Right kidney (tissue), 1 donor: ENCODE measurements at regions not wholly inside any gene's neighbourhood (a gene's known extent, or its start where the extent isn't known, plus 50 kb on each side); places are given as distances from the start of the nearest gene placed in this dataset.

ENCODE experiments used
- DNase-seq: peaks from one replicate; pipeline ENCODE4 v3.0.0-alpha.2; 2016

DNA sequence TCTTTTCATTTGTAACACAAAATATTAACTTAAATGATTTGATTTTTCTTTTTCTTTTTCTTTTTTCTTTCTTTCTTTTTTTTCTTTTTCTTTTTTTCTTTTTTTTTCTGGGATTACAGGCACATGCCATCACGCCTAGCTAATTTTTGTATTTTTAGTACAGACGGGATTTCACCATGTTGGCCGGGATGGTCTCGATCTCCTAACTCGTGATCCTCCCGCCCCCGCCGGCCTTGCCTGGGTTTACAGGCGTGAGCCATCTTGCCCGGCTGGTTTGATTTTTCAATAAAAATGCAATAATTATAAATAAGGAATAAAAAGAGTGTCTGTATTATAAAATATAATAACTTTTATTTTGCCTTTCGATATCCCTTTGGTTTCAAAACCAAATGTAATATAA, 146.7 kb upstream of the RGS18 start:
- DNase-seq: no peak

DNA sequence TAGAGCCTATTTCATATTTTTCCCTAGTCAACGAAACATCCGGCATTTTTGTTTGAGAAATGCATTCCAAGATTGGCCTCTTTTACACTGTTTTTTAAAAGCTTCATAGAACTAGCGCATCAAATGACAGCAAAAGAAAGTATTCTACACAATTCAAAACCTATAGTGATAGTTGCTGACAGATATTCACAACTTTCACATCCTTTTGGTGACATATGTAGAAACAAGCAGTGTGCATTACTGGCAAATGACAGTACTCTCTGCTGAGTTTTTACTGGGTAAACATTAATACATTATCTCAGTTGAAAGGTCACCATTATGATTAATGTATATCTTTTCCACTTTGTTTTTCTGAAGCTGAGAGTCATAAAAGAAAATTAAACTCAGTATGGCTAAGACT, 135.4 kb upstream of the RGS18 start:
- no peak for DNase-seq

DNA sequence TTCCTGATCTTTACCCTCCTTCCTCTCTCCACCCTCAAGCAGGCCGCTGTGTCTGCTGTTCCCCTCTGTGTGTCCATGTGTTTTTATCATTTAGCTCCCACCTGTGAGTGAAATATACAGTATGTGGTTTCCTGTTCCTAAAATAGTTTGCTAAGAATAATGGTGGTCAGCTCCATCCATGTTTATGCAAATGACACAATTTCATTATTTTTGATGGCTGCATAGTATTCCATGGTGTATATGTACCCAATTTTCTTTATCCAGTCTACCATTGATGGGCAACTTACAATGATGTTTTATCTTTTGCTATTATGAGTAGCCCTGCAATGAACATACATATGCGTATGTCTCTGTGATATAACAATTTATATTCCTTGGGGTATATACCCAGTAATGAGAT, 133.4 kb upstream of the RGS18 start:
- no peak for DNase-seq

DNA sequence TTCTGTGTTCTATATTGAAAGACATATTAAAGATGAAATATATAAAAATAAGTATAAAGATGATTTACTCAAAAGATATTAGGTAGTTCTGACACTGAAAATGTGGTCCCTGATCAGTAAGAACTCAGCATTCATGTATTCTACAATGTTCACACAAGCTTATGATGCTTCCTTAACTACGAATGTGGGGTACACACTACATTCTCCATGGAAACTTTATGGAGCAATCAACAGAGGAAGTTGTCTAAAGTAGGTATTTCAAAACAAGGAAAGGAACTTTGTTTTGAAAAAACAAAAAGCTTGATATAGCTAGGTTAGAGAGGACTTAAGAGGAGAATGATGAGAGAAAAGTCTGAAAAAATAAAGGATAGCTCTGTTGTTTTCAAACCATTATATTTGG, 119.7 kb upstream of the RGS18 start:
- no peak for DNase-seq

DNA sequence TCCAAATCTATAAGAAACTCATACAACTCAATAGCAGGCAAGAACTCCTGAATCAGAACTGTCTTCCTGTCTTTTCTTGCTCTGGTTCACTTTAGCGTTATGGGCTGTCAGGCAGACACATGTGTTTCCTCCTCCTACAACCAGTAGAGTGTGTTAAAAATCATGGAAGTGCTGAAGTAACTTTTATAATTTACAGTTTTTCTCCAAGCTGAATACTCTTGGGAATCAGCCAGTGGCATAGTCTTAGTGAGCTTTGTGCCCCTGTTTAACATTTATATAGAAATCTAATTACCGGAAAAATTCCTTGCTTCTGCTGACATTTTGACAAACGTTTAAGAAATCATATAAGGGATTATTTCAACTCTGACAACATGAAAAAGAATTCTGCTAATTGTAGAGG, 113.1 kb upstream of the RGS18 start:
- DNase-seq: no peak

DNA sequence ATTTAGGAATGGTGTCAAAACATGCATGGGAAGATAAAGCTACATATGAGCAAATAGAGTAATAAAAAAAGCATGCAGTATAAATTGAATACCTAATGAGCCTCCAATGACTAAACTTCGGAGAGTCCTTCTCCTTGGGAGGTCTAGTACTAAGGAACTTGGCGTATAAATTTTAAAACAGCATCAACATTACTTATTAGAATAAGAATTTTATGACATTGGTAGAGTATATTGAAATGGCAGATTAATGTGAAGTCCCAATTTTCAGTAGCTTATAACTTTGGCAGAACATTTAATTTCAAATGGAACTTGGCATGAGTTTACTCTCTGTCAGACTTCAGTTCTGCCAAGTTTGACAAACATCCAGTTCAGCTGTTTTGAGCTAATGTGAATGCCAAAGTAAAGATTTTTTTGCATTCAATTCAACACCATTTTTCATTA, 104.7 kb upstream of the RGS18 start:
- DNase-seq: no peak

DNA sequence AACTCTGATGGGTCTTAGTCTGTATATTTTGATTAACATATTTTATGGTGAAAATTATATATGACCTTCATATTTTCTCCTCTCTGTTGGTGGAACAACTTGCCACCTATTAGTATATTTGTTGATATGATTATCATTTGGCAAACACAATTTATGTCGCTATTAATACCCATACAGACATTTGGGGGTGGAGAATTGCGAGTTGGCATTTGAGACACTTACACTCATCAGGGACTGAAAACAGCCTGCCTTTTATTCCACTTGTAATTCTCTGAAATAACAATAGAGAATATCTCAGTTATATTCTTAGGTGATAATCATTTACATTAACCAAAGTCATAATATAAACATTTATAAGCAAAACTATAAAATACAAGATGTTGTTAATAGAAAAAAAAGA, 100.5 kb upstream of the RGS18 start:
- no peak for DNase-seq

DNA sequence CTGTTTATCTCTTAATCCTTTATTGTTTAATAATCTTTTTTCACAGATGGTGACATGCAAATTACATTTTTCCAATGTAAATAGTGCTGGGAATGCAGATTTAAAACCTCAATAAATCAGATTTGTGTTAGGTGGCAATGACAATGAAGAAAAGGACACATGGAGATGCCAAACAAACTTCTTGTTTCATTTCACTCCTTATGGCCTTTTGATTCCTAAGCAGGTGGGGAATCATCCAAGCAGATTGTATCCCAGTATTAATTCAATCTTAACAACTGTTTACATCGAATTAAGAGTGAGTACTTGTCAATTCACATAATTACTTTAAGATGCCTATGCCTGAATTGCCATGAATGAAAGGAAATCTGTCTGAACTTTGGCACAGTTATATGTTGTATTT, 98.9 kb upstream of the RGS18 start:
- no peak for DNase-seq

DNA sequence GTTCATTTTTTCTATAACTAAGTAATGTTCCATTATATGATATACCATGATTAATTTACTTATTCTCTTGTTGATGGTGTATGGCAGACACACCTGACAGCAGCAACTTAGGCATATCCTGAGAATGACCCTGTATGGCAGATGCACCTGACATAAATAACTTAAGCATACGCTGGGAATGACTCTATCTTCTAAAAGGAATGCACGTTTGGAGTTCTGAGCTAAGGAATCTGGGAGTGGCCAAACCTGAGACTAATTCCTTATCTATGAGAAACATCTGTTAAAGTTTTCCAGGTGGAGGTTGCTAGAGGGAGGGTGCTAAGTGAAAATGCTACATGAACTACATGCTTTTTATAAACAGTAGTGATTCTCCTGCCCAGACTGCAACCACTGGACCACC, 96.7 kb upstream of the RGS18 start:
- DNase-seq: no peak

DNA sequence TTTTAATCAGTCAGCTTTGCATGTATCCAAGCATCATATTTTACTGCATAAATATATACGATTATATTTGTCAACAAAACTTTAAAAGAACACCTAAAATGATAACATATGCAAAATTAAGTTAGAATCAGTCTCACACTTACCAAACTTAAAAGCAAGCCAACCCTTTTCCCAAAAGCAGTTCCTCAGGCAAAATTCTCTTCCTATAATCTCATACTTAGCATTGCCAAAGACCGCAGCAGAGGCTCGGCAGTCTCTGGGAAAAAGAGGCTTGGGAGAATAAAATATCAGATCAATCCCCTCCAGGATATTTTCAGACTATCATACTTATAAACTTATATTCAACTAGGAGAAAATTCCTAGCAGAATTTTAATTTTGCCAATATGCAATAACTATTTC, 93.2 kb upstream of the RGS18 start:
- no peak for DNase-seq

DNA sequence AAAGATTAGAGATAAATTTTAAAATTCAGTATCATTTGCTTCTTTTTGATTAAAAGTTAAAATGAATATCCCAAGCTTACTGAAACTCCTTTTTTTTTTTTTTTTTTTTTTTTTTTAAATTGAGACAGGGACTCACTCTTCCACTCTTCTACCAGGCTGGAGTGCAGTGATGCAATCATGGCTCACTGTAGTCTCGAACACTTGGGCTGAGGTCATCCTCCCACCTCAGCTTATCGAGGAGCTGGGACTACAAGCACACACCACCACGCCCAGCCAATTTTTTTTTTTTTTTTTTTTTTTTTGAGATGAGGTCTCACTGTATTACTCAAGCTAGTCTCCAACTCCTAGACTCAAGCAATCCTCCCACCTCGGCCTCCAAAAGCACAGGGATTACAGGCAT, 92.1 kb upstream of the RGS18 start:
- DNase-seq: no peak

DNA sequence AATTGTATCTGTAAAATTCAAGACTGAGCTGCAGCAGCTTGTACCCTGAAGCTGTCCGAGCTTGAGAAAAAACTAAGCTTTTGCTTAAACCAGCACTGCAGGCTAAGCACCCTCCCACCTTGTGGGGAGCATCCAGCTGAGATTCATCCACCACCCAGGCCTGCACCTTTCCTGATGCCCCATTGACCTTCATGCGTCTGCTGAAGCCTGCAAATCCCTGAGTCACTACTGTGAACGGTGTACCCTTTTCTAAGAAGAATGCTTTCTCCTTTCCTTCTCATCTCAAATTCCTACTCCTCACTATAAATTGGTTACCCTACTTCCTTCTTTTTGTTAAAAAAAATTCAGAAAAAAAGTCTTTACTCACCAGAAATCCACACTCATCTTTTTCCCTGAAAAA, 90.9 kb upstream of the RGS18 start:
- no peak for DNase-seq

DNA sequence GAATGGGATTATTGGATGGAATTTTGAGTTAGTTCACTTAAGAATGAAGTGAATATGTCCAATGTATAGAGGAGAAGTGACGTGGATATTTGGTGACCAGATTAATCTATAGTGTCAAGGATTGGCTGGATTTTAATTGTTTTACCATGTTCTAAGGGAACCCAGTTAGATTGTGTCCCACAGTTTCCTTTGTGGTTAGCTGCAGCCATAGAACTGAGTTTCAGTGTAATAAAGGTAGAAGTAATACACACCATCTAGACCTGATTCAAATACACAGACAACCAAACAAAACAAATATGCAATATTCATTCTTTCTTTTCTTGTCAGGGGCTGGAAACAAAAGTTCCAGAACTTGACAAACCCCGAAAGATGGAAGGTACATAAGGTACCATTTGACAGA, 88.0 kb upstream of the RGS18 start:
- no peak for DNase-seq

DNA sequence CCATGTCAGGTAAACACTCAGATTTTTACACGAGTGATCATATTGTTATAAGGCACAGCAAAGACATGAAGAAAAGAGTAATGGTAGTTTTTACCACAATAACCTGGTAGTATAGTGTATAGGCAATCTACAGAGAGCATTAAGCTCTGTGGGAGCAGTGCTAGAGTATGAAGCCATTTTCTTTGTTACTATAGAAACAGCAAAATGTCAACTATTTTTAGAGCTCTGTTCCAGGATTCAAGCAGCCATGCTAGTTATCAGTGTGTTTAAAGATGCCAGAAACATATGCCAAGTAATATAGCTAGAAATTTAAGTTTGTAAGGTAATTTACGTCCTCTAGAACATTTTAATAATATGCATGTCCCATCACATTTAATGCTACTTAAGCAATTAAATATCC, 77.6 kb upstream of the RGS18 start:
- DNase-seq: no peak

DNA sequence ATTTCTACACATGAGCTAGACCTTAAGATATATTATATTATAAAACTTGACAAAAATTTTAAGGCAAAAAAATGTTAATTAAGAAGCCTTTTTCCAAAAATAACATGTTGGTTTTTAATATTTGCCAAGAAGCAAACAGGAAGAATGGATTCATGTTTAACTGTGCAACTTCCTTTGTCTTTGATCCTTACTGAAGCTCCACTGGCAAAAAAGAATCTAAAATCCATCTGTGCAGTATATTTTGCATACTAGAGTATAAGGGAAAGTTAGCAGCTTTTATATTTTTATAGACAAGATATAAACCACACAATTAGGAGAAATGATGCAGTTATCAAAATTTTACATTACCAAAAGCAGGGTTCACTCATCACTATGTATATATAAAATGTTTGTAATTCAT, 76.9 kb upstream of the RGS18 start:
- no peak for DNase-seq

DNA sequence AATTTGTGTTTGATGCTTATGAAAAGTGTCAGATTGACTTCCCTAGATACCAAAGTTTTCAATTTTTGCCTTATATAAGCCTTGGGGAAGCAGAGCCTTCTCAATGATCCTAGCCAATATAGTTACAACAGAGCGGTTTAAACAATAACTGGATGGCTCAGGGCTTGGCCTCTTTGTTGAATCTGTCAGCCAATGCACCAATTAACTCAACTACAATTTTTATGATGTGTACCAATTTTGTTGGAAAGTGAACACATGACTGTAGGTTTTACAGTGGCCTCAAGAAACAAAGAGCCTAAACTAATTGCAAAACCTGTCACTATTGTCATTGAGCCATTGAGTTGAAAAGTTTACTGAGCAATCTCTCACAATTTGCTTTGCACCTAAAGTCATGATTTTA, 71.6 kb upstream of the RGS18 start:
- DNase-seq: no peak

DNA sequence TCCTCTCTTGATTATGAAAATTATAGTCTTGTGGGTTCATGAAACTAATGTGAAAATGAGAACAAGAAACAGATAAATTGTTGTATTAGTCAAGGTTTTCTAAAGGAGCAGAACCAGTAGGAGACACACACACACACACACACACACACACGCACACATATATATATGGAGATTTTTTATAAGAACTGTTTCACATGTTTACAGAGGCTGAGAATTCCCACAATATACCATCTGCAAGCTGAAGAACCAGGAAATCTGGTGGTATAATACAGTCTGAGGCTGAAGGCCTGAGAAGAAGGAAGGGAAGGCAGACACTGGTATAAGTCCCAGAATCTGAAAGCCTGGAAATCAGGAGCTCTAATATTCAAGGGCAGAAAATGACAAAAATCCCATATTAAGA, 70.9 kb upstream of the RGS18 start:
- DNase-seq: no peak

DNA sequence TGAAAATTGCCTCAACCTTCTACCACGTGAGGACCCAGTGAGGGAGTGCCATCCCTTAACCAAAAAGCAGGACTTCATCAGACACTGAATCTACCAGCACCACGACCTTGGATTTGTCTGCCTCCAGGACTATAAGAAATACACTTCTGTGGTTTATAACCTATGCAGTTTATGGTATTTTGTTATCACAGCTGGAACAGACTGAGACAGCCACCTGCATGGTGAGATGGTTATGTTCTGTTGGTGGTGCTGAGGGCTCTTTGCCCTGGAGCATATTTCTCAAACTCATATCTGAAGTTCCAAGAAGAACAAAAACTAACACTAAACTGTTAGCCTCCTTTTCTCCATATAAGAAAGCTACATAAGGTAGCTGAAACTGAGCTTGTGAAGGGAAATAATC, 69.8 kb upstream of the RGS18 start:
- no peak for DNase-seq

DNA sequence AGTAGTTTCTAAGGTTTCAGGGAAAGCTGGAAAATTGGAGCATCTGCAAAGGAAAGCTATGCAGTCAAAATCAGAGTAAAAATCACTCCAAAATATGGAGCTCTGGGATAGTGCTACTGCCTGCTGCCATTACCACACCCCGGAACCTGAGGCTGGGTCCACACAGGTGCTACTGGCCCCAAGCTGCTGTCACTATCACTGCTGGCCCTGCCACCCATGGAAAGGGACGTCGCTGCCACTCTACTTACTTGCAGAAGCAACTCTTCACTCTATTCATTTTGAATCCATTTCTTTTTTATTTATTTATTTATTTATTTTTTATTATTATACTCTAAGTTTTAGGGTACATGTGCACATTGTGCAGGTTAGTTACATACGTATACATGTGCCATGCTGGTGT, 60.3 kb upstream of the RGS18 start:
- DNase-seq: no peak

DNA sequence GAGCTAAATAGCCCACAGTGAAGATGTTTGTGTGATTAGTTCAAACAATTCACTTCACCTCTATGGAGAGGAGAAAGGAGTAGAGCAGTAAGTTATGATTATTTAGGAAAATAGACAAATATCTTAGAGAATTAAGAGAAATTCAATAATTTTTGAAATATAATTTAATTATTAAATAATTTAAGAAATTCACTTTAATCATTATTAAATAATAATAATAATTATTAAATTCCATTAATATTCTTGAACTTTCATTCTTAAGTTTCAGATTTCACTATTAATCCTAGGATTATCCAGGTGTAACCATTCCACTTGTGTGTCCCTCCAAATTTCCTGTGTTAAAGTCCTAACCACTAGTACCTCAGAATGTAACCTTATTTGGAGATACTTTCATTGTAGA, 58.9 kb upstream of the RGS18 start:
- no peak for DNase-seq

DNA sequence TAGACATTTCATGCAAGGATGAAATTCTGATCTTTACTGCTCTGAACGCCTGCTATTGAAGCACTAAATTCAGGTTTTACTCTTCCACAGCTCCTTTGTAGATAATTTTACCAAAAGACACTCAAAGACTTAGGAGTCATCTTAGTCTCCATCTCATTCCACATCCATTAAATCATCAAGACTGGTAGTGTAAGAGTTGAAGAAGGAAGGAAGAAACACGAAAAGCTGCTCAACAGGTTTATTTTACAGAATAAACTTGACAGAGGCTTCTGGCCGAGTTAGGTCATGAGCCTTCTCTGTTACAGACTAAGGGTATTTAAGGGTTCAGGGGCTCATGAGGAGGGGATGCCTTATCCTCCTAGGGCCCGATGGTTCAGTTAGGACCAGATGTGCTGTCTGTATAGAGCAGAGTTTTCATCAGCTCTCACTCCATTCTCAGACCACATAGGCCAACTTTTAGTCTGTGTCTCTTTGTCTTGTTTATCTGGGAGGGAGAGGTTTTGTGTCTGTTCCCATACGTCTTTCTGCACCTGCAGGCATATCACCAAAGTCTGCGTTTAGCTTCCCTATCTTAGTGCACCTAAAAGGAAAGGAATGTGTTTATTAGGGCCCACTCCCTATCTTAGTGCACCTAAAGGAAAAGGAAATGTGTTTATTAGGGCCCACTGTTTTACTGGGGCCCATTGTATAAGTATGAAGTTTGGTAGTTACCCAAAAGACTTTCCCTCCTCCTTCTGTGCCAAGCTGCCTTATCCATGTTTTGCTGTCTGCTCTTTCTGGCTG, 57.4 kb upstream of the RGS18 start:
- DNase-seq: no peak

DNA sequence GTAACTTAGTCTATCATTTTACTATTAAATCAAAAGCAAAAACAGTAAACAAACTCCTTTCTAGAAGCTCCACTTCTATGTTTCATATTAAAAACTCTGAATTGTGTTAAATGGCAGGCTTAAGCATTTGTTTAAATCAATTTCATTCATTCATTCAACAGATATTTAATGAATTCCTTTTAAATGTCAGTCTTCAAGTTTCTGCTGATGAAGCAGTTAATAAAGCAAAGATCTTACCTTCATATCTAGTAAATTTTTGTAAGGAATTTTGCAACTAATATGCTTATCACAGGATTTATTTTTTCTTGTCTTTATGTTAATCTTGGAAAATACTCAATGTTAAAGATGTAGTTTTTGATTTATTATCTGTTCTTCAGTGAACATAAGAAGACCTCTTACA, 54.1 kb upstream of the RGS18 start:
- DNase-seq: no peak

DNA sequence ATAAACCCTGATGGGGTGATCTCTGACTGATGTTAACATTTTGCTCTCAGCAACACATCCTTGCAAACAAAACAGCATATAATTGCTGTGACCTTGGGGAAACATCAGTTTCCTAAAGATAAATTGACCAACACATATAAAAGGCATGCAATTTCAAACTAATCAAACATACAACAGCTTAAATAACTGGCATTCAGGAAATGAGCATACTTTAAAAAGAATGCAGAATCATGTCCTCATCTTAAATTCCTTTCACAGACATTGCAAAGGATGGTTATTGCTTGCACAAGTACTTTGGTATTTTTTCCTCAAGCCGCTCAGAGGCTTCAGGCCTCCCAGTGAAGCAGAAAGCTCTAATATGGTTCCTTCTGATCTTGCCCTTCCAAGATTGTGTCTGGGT, 53.4 kb upstream of the RGS18 start:
- no peak for DNase-seq

DNA sequence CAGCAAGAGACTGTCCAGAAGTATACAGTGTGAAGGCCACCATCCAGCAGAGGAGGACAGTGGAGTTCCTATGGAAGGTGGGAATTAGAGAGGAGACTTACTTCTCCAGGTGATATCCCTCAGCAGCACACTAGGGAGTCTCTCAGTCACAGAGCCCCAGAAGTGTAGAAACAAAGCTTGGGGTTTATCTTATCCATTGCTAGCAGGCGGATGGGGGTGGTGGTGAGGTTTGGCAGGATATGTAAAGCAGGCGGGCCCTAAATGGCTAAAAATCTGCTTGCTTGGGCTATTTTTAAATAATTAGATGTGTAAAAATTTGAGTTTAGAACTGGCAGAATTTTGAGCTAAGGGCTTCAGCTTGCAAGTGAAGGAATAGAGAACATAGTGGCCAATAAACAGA, 50.1 kb upstream of the RGS18 start:
- DNase-seq: no peak
